Liver (tissue), 3 donors: ENCODE measurements at regions not wholly inside any gene's neighbourhood (a gene's known extent, or its start where the extent isn't known, plus 50 kb on each side); places are given as distances from the start of the nearest gene placed in this dataset.

Experiments
- CTCF ChIP-seq: fragments of 150-350 bp; IDR thresholded peaks from 2 replicates; pipeline ENCODE4 v1.5.1; 2017; ENCODE audit warnings: improper control_type of control experiment, low read depth, low read length; ENCODE audit not compliant: missing input control
- HNF4A ChIP-seq, 2 donors: conservative IDR thresholded peaks; 2 replicates each; pipeline ENCODE4 v1.6.1; 2016; ENCODE audit warnings: antibody characterized with exemption in 2 of 2, mild to moderate bottlenecking in 2 of 2
- donor health status: healthy.
- donor health status: healthy.

DNA sequence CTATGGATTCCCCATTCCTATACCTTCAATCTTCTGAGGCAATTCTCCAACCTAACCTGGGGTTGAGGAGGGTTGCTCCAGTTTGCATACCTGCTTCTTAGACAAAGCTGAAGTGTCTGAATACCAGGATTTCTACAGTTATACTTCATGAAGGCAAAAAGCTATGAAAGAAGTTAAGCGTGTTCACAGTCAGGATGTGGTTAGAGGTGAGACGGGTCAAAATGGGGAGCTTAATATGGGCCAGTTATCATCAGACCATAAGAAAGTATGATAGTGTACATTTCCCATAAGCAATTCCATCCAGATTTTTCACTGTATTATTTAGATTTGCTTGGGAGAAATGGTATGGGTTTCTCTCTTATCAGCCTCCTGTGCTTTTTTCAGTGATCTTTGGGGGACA is 156.9 kb upstream of the FER start:
- TF ChIP-seq HNF4A (conservative IDR thresholded peaks at IDR 0.05) (no peak), CTCF (no peak)
